ENCODE measurements at regions not wholly inside any gene's neighbourhood (a gene's known extent, or its start where the extent isn't known, plus 50 kb on each side); places are given as distances from the start of the nearest gene placed in this dataset.

DNA sequence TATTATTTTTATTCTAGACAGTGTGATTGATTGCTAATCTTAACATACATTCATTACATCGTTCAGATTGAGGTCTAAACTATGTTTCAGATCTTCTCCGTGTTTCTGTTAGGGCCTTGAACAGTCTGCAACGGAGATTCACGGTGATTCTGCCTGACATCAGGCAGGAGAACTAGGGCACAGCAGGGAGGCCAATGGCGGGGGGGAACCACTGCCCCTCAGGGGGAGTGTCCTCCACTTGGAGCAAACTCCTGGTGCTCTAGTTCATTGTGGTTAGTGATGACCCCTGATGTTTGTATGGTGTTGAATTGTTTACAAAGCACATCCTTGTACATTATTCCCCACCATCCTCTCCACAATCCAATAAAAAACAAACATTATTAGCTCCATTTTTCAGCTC lies 173.5 kb downstream of the ZNF608 start:
- TF ChIP-seq, protein P1, sequence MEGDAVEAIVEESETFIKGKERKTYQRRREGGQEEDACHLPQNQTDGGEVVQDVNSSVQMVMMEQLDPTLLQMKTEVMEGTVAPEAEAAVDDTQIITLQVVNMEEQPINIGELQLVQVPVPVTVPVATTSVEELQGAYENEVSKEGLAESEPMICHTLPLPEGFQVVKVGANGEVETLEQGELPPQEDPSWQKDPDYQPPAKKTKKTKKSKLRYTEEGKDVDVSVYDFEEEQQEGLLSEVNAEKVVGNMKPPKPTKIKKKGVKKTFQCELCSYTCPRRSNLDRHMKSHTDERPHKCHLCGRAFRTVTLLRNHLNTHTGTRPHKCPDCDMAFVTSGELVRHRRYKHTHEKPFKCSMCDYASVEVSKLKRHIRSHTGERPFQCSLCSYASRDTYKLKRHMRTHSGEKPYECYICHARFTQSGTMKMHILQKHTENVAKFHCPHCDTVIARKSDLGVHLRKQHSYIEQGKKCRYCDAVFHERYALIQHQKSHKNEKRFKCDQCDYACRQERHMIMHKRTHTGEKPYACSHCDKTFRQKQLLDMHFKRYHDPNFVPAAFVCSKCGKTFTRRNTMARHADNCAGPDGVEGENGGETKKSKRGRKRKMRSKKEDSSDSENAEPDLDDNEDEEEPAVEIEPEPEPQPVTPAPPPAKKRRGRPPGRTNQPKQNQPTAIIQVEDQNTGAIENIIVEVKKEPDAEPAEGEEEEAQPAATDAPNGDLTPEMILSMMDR (IDR thresholded peaks at IDR 0.05): no peak
- no peak for TF ChIP-seq POLR2A (IDR thresholded peaks at IDR 0.05)
